ENCODE measurements at regions not wholly inside any gene's neighbourhood (a gene's known extent, or its start where the extent isn't known, plus 50 kb on each side); places are given as distances from the start of the nearest gene placed in this dataset.

GRCh38 chr2:52135235-52135634, 1103.3 kb upstream of the NRXN1 start:
- no peak for DNase-seq
- Histone ChIP-seq H3K4me3 (ENCODE audit: low read depth, low read length) (no peak overlapping the region), H3K9me3 (no peaks in the 10 kb centered on the region), H3K4me1 (no peaks in the 10 kb centered on the region), H3K27me3 (no peaks in the 10 kb centered on the region), H3K36me3 (no peaks in the 10 kb centered on the region)
- TF ChIP-seq, protein P1, sequence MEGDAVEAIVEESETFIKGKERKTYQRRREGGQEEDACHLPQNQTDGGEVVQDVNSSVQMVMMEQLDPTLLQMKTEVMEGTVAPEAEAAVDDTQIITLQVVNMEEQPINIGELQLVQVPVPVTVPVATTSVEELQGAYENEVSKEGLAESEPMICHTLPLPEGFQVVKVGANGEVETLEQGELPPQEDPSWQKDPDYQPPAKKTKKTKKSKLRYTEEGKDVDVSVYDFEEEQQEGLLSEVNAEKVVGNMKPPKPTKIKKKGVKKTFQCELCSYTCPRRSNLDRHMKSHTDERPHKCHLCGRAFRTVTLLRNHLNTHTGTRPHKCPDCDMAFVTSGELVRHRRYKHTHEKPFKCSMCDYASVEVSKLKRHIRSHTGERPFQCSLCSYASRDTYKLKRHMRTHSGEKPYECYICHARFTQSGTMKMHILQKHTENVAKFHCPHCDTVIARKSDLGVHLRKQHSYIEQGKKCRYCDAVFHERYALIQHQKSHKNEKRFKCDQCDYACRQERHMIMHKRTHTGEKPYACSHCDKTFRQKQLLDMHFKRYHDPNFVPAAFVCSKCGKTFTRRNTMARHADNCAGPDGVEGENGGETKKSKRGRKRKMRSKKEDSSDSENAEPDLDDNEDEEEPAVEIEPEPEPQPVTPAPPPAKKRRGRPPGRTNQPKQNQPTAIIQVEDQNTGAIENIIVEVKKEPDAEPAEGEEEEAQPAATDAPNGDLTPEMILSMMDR (IDR thresholded peaks at IDR 0.05; ENCODE audit: low read depth, low read length): no peak

DNA sequence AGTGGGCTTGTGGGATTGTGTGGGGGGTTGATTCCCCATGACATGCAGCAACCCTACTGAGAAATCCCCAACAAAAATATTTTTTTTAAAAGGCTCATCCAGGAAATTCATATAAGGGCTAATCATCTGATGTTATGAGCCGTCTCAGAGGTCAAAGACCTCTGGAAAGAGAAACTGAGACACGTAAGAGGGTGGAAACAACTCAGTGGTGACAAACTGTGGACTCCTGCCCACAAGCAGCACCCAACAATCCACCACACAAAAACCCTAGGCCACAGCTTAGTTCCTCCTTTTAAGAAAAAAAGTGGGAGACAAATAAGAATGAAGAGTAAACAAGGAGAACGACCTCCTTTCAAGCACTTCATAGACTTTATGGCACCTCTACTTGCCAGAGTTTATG, 1096.1 kb upstream of the NRXN1 start:
- Histone ChIP-seq H3K4me3 (ENCODE audit: low read depth, low read length) (no peak overlapping the region), H3K9me3 (no peaks in the 10 kb centered on the region), H3K4me1 (no peaks in the 10 kb centered on the region), H3K36me3 (no peaks in the 10 kb centered on the region), H3K27me3 (no peaks in the 10 kb centered on the region)
- DNase-seq: no peak
- TF ChIP-seq, protein P1 (IDR thresholded peaks at IDR 0.05; ENCODE audit: low read depth, low read length): no peak

GRCh38 chr2:52127527-52127926, 1095.6 kb upstream of the NRXN1 start:
- Histone ChIP-seq H3K4me3 (ENCODE audit: low read depth, low read length) (no peak overlapping the region), H3K36me3 (no peaks in the 10 kb centered on the region), H3K4me1 (no peaks in the 10 kb centered on the region), H3K9me3 (no peaks in the 10 kb centered on the region), H3K27me3 (no peaks in the 10 kb centered on the region)
- DNase-seq: no peak
- TF ChIP-seq, protein P1 (IDR thresholded peaks at IDR 0.05; ENCODE audit: low read depth, low read length): no peak

DNA sequence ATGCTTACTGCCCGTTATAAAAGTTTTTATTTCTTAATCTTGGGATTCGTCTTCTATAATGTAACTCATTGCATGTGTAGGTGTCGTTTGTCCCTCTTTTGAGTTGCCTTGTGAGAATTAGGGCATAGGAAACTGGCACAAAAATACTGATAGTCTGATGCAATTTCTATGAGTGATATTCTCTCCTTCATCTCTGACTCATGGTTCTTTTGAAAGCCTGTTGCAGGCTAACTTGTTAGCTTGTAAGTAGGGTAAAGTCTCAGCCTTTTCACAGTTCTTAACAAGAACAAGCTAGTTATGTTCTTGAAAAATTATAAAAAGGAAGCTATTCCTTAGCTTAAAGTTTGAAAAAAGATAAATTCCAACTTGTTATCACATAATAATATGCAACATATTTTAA, 1085.4 kb upstream of the NRXN1 start:
- TF ChIP-seq, protein P1 (IDR thresholded peaks at IDR 0.05; ENCODE audit: low read depth, low read length): no peak
- DNase-seq: no peak
- no peak overlapping the region for H3K4me3 ChIP-seq (ENCODE audit: low read depth, low read length)
- no peaks in the 10 kb centered on the region for H3K9me3 ChIP-seq
- H3K27me3 ChIP-seq: no peaks in the 10 kb centered on the region
- peaks cover 7% of the 10 kb centered on the region for H3K4me1 ChIP-seq
- H3K36me3 ChIP-seq: no peaks in the 10 kb centered on the region

GRCh38 chr2:52115750-52116149, 1083.8 kb upstream of the NRXN1 start:
- Histone ChIP-seq H3K9me3 (no peaks in the 10 kb centered on the region), H3K27me3 (no peaks in the 10 kb centered on the region), H3K4me3 (ENCODE audit: low read depth, low read length) (no peak overlapping the region), H3K4me1 (peaks cover 7% of the 10 kb centered on the region), H3K36me3 (no peaks in the 10 kb centered on the region)
- TF ChIP-seq, protein P1 (IDR thresholded peaks at IDR 0.05; ENCODE audit: low read depth, low read length): no peak
- peak; percentile 31 for DNase-seq

- Histone ChIP-seq H3K4me3 (ENCODE audit: low read depth, low read length) (no peak overlapping the region), H3K9me3 (no peaks in the 10 kb centered on the region), H3K4me1 (peaks cover 7% of the 10 kb centered on the region), H3K36me3 (no peaks in the 10 kb centered on the region), H3K27me3 (no peaks in the 10 kb centered on the region)
- no peak for DNase-seq
- TF ChIP-seq, protein P1 (IDR thresholded peaks at IDR 0.05; ENCODE audit: low read depth, low read length): no peak
These were observed 1081.4 kb upstream of the NRXN1 start for GRCh38 chr2:52113338-52113737.

Measured in BE2C (cell line).